ENCODE measurements at regions not wholly inside any gene's neighbourhood (a gene's known extent, or its start where the extent isn't known, plus 50 kb on each side); places are given as distances from the start of the nearest gene placed in this dataset.
"Not testable (repeated sequence)": the region's sequence is repeated elsewhere in the genome, so short reads cannot be mapped to it uniquely, and the experiment has no call there.

GRCh38 chr4:105025263-105026017 is 121.2 kb upstream of the TET2 start:
- no peak for DNase-seq (ENCODE audit: low read depth)

- DNase-seq (ENCODE audit: low read depth), result no peak
Observed at GRCh38 chr4:105036991-105037390, 109.7 kb upstream of the TET2 start.

- DNase-seq (ENCODE audit: low read depth), result no peak
Observed at GRCh38 chr4:105042451-105042850, 104.2 kb upstream of the TET2 start.

- DNase-seq (ENCODE audit: low read depth), result peak; percentile 62
Observed at GRCh38 chr4:105050896-105051295, 95.8 kb upstream of the TET2 start.

- no peak for DNase-seq (ENCODE audit: low read depth)
Observed at GRCh38 chr4:105057370-105058105, 89.1 kb upstream of the TET2 start.

GRCh38 chr4:105058177-105058812 is 88.4 kb upstream of the TET2 start:
- DNase-seq (ENCODE audit: low read depth), result no peak

- DNase-seq (ENCODE audit: low read depth), result no peak
Observed at GRCh38 chr4:105059337-105059736, 87.3 kb upstream of the TET2 start.

- peak; percentile 64 for DNase-seq (ENCODE audit: low read depth)
Observed at GRCh38 chr4:105060628-105061027, 86.0 kb upstream of the TET2 start.

GRCh38 chr4:105061136-105061696 is 85.5 kb upstream of the TET2 start:
- peak; percentile 86 for DNase-seq (ENCODE audit: low read depth)

GRCh38 chr4:105061731-105062130 is 84.9 kb upstream of the TET2 start:
- no peak for DNase-seq (ENCODE audit: low read depth)

- DNase-seq (ENCODE audit: low read depth), result no peak
Observed at GRCh38 chr4:105066401-105066800, 80.3 kb upstream of the TET2 start.

GRCh38 chr4:105067431-105067830 is 79.2 kb upstream of the TET2 start:
- no peak for DNase-seq (ENCODE audit: low read depth)

- DNase-seq (ENCODE audit: low read depth), result no peak
Observed at GRCh38 chr4:105067946-105068345, 78.7 kb upstream of the TET2 start.

- DNase-seq (ENCODE audit: low read depth), result no peak
Observed at GRCh38 chr4:105068516-105068915, 78.2 kb upstream of the TET2 start.

- DNase-seq (ENCODE audit: low read depth), result not testable (repeated sequence)
Observed at GRCh38 chr4:105072095-105072494, 74.6 kb upstream of the TET2 start.

GRCh38 chr4:105074097-105074496 is 72.6 kb upstream of the TET2 start:
- DNase-seq (ENCODE audit: low read depth), result no peak

- DNase-seq (ENCODE audit: low read depth), result no peak
Observed at GRCh38 chr4:105075045-105075444, 71.6 kb upstream of the TET2 start.

GRCh38 chr4:105088110-105088879 is 58.4 kb upstream of the TET2 start:
- DNase-seq (ENCODE audit: low read depth), result peak; percentile 86

- DNase-seq (ENCODE audit: low read depth), result peak; percentile 42
Observed at GRCh38 chr4:105092356-105092755, 54.3 kb upstream of the TET2 start.

- no peak for DNase-seq (ENCODE audit: low read depth)
Observed at GRCh38 chr4:105092768-105093167, 53.9 kb upstream of the TET2 start.

- no peak for DNase-seq (ENCODE audit: low read depth)
Observed at GRCh38 chr4:105093975-105094374, 52.7 kb upstream of the TET2 start.

All from myocyte (in vitro differentiated cells).